IPS-NIHi7 (cell line): ENCODE measurements at regions not wholly inside any gene's neighbourhood (a gene's known extent, or its start where the extent isn't known, plus 50 kb on each side); places are given as distances from the start of the nearest gene placed in this dataset.
A peak's percentile ranks its signal among the peaks of the same experiment; 100 is the strongest.
"Not testable (repeated sequence)": the region's sequence is repeated elsewhere in the genome, so short reads cannot be mapped to it uniquely, and the experiment has no call there.

Experiments
- DNase-seq: peaks from one replicate; pipeline ENCODE4 v3.0.0; 2012; ENCODE audit warnings: mixed read lengths; ENCODE audit errors: extremely low spot score

DNA sequence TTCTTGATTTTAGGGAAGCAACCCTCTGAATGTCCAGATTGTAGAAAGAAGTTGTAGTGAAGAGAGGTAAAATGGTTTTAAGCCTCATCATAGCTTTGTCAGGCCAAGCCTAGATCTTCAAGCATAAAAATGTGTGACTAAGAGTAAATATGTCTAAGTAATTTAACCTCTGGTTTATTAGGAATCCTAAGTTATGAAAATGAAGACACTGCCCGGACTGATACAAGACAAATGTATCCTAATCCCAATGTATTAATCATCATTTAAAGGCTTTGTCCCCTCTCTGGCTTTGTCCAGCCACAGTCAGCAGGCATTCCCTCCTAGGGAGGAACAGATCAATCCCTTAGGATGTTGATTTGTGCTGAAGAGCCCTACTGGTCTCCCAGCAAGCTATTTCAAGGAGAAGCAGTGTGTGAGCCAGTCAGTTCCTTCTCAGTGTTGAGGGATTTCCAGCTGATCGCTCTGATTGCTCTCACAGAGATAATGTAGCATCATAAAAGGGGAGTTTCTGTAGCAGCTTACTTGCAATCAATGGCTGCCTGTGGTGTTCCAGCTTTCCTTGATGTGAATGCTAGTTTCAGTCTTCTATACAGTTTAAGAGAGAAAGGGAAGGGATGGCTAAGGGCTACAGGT, 796.1 kb downstream of the EPHA4 start:
- DNase-seq, result peak; percentile 25

DNA sequence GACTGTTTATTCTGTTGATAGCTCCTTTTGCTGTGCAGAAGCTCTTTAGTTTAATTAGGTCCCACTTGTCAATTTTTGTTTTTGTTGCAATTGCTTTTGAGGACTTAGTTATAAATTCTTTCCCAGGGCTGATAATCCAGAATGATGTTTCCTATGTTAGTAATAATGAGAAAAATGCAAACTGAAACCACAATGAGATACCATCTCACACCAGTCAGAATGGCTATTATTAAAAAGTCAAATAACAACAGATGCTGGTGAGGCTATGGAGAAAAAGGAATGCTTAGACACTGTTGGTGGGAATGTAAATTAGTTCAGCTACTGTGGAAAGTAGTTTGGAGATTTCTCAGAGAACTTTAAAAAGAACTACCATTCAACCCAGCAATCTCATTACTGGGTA, 793.0 kb downstream of the EPHA4 start:
- not testable (repeated sequence) for DNase-seq

DNA sequence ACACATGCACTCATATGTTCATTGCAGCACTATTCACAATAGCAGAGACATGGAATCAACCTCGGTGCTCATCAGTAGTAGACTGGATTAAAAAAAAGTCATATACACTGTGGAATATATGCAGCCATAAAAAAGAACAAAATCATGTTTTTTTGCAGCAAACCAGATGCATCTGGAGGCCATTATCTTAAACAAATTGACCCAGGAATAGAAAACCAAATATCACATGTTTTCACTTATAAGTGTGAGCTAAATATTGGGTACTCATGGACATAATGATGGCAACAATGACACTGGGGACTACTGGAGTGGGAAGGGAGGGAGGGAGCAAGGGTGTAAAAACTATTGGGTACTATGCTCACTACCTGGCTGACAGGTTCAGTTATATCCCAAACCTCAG, 792.6 kb downstream of the EPHA4 start:
- no peak for DNase-seq

DNA sequence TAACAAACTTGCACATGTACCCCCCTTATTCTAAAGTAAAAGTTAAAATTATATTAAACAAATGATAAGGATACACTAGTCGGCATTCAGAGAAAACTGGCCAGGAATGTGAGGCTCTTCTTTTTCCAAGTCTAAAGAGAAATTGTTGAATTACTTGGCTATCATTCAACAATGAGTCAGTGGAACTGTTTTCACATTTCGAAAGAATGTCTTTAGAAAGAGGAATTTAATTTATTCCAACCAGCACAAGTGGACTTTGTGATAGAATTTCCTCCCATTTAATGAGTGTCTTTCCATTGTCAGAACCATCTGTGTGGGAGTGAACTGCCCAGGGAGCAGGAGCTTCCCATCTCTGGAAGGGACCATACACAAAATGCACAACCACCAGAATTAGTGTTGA, 792.2 kb downstream of the EPHA4 start:
- DNase-seq, result no peak

DNA sequence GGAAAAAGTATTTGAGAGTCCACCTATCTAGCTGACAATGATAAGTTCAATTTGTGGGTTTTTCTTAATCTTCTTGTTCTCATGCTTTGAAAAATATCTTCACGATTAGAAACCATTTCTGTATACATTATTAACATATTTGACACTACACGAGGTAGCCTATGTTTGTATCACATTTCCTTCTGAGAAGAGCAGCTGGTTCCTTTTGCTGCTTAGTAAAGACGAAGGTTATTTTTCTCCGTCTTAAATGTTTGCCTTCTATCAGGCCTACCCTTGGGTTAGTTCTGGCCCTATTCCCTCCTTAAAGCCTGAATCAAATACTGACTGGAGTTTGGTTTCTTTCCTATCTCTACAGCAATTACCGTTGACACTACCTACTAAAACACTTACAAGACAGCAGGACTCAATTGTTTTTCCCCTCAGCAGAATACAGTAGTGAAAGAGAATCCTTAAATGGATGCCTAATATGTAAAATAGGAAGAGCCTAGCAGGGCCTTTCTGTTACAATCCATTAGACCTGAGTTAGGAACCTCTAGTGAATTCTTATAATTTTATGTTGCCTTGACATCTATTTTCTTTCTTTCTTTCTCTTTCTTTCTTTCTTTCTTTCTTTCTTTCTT, 790.4 kb downstream of the EPHA4 start:
- no peak for DNase-seq

DNA sequence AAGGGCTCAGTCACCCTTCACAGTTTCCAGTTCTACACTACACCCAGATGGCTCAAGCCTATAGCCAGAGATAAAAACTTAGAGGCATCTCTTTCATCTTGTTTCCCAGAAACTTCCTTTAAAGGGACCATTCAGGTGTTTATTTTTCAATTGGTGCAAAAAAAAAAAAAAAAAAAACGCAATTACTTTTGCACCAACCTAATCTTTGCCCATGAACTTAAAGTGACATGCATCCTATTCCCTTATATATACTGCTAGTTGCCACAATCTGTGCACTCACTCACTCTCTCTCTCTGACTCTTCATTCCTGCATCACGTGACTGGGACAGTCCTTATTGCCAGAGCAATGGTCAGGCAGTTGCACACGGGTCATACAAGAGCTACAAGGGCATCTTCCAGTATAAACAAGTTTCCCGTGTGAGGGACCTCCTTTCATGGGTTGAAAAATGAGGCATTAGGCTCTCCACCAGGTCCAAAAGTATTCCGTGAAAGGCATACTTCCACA, 789.4 kb downstream of the EPHA4 start:
- no peak for DNase-seq

DNA sequence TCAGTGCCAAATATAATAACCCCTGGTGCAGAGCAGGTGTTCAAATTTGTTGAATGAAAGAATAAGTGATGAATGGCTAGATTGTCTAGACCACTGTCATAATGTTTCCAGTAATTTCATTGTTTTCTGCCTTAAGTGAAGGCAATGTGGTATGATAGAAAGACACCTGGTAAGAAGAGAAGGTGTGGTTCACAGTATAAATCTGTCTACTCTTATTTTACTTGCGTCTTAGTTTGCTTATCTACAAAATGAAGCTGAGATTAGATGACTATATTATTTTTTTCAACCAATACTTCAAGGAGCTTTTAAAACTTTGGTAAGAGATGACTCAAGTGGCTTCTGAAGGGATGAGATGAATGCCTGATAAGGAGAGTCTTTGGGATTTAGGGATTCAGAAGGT, 788.4 kb downstream of the EPHA4 start:
- DNase-seq, result no peak

DNA sequence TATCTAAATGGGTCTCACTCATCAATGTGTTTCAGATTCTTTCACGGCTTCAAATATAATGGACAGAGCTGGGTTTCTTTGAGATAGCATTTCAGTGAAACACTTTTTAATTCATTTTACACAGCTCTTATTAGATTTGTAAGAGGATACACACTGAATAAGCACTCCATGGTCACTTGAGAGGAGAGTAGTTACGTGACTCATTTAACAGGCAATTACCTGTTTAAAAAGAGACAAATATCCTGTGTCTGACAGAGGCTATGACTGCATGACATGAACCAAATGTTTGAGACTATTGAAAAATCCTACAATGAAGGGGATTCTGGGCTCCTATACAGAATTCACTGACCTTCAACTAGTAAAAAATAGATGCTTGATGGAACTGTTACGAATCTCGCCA, 786.9 kb downstream of the EPHA4 start:
- DNase-seq, result no peak

DNA sequence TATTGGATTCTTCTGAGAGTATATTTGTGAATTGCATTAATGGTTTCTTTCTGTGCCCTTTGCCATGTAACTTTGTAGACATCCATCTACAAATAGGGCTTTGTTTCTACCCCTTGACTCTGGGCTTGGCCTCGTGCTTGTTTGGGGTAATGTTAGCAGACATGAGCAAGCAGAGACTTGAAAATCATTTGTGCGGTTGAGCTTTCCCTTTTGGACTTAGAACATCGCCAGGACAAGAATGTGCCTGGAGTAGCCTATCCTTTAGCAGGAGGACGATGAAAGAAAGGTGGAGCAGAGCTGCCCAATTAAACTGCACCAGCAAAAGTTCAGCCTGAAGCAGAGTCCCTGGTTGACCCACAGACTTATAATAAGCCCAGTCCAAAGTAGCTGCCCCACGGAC, 785.9 kb downstream of the EPHA4 start:
- no peak for DNase-seq

DNA sequence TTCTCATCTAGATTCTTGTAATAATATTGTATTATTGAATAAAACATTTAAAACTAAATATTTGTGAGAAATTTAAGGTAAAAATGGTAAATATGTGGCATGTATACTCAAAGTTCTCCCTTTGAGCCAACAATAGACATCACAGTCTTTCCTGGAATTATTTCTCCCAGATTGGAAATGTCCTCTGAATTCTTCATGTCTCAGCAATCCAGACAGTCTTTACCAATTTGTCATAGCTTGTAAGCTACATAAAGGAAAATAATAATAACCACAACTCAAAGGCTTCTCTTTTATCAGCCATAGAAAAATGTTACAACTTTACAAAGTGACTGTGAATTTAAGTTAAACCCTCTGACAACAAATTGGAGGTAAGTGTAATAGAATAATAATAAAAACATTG, 784.9 kb downstream of the EPHA4 start:
- DNase-seq, result no peak

DNA sequence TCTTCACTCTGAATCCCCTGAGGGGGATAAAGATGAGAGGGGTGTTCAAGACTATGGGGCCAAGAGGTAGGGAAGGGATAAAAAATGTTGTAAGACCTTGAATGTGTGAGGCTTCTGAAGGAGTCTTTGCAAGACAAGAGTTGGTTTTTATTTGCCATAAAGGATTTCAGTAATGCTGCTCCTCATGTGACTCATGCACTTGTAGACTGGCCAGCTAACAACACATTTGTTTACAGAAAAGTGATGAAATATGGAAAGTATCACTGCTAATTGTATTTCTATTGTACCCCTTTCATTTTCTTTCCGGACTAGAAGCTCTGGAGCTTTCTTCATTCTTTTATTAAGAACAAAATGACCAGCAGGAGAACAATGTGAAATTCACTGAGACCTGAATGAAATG, 782.1 kb downstream of the EPHA4 start:
- DNase-seq, result no peak

DNA sequence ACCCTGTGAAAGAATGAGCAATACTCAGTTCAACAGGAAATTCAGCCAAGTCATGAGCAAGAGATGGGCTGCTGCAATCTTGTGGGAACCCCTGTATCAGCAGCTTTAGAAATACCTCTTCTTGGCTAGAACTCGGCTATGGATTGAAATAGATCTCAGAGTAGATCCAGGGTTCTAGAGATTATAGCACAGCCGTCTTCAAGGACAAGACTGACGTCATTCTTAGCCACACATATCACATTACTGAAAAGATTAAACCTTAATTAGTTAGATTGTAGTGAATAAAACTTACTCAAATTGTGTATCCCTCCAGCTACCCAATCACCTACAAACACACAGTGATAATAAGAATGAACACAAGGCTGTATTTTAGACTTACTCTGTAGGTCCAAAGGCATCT, 776.4 kb downstream of the EPHA4 start:
- no peak for DNase-seq

DNA sequence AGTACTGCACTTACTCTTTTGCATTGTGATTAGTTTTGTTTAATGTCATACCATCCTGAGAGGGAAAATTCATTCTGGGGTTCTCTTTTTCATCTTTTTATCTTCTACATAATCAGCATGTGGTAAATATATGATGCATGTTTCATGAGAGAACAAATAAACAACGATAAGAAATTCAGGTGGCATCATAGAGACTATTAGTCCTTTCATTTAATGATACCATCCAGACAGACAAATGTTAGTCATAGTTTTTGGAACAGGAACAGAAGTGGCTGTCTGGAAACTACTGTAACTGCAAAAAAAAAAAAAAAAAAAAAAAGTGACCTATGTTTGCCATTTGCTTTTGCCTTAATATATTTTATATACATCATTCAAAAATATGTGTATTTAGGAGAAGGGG, 761.0 kb downstream of the EPHA4 start:
- no peak for DNase-seq

DNA sequence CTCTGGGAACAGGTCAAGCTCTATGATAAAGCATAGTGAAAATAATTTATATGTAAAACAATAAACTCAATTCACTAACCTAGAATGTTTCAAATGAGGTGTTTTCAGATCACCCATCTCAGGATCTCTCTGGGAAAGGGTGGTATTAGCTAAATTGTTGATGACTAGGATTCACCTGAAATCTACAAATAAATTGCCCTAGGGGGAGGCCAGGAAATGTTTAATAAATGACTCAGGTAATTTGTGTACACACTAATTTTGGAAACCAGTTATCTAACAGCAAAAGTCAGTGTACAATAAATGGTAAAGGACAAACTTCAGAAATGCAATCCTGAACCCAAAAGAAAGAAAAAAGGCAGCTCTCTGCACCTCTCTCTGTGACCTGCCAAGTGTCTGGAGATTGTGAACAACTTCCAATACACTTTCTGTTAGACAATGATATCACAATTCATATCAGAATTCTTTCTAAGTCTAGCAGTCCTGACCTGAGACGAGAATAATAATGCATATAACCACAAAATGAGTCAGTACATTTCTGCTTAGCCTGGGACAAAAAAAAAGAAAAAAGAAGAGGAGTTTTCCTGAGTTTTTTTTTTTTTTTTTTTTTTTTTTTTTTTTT, 760.0 kb downstream of the EPHA4 start:
- DNase-seq, result no peak

DNA sequence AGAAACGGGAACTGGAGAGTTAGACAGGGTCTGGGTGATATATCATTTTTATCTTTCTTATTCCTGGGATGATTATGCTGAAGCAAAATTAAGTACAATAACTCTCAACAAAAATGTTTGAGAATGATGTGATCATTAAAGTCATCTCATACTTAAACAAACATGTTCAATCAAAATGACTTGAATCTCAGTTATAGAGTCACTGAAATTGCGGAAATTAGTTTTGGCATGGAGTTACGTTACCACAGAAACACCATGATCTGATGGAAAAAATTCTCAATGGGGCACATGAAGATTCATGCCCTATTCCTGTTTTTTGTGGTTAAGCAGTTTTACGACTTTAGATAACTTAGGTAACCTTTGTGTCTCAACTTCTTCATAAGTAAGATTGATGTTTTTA, 757.7 kb downstream of the EPHA4 start:
- no peak for DNase-seq

DNA sequence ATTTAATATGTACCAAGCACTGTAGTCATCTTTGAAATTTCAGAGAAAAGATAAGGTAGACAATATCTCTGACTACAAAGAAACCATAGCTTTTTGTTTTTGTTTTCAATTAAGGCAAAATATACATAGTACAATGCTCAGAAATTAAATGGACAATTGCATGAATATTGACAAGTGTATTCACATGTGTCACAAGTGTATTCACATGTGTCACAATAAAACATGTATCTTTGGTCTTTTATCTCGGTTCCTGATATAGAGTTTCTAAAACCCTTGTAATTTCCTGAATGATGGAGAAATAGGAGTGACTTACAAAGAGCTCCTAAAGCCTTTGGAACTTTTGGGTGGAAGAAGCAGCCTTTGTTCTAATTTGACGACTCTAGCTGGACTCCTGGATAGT, 756.4 kb downstream of the EPHA4 start:
- DNase-seq, result no peak

DNA sequence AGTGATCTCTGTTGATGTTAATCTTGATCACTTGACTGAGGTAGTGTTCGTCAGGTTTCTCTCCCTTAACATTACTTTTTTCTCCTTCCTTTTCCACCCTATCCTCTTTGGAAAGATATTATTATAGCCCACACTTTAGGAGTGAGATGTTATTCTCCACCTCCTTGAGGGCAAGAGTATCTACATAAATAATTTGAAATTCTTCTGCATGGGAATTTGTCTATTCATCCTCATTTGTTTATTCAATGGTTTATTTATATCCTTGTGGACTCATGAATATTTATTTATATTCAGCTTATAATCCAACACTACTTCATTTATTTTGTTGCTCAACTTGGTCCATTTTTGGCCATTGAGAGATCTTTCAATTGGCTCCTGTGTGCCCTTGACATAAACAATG, 750.4 kb downstream of the EPHA4 start:
- no peak for DNase-seq

DNA sequence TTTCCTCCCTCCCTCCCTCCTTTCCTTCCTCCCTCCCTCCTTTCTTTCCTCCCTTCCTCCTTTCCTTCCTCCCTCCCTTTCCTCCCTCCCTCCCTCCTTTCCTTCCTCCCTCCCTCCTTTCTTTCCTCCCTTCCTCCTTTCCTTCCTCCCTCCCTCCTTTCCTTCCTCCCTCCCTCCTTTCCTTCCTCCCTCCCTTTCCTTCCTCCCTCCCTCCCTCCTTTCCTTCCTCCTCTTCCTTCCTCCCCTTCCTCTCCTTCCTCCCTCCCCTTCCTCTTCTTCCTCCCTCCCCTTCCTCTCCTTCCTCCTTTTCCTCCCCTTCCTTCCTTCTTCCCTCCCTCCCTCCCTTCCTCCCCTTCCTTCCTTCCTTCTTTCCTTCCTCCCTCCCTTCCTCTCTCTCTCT, 748.5 kb downstream of the EPHA4 start:
- not testable (repeated sequence) for DNase-seq

DNA sequence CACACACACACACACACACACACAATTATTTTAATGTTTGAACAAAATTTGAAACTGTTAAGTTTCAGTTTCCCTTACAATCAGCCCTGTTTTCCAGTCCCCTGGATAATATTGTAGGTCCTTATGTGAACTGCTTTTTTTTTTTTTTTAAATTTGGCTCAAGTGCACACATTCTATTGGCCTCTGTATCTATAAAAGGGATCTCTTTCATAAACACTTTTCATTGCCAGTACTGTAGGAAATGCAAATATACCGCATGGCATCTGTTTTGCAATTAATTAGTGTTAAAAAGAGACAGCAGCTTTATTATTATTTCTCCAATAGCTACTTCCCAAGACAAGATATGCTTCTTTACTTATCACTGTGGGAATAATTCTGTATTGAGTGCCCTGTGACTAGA, 738.7 kb downstream of the EPHA4 start:
- no peak for DNase-seq

DNA sequence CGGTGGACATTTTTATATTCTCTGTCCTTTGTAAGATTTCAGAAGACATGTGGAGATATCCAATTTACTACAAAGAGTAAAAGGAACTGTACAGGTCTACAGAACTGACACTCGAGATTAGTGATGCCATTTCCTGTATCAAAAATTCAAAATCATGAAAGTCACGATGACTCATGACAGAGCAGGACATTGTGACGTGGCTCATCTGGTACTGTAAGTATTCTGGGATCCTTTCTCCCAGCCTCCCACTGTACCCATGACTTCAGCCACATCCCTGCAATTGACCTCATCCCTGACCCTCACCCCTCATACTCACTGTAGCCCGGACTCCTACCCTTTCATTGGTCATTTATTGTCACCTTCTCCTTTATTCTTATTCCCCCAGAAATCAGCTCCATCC, 736.5 kb downstream of the EPHA4 start:
- DNase-seq, result no peak

DNA sequence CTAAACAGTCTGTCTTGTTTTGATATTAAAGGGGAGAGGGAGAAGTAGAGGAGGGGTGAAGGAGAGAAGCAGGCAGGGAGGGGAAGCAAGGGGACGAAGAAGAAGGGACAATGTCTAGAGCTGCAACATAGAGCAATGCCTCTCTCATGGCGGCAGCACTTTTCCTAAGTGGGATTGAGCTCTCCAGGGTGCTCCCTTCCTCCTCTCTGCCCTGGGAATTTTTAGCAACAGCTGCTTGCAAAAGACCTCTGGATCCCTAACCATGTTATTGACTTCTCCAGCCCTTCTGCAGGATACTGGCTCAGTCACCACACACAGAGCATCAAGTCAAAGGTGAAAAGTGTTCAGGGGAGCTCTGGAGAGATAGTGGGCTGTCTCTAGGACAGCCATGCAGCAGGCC, 734.9 kb downstream of the EPHA4 start:
- DNase-seq, result peak; percentile 10

DNA sequence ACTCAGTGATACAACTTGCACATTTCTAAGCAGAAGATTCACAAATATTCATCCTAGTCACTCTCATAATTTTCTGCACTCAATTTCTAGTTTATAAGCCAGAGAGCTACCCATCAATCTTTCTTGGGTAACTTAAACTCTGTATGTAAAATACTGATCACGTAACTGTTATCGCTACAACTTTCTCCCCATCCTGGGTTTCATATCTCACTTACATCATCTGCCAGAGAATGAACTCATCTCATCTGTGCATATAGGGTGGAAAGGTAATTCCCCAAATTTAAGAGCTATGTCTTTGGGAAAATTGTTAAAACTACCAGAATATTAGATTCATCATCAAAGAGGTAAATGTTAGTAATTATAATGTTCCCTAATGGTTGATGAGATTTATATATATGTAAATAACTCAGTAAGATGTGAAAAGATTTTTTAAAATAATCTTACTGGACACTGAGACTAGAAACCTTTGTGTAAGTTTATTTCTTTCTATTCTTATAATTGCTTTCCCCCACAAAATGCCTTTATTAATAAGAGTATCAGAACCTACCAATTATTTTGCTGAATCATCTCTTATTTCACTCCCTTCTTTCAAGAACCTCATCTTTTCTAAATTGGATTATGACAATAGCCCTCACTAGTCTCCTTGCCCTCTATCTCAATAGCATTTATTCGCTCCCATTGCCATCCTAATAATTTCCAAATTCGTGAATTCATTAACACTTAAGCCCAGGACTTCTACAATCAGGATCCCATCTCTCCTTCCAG, 729.0 kb downstream of the EPHA4 start:
- DNase-seq, result no peak
